ENCODE measurements at regions not wholly inside any gene's neighbourhood (a gene's known extent, or its start where the extent isn't known, plus 50 kb on each side); places are given as distances from the start of the nearest gene placed in this dataset.
"Not testable (repeated sequence)": the region's sequence is repeated elsewhere in the genome, so short reads cannot be mapped to it uniquely, and the experiment has no call there.

DNA sequence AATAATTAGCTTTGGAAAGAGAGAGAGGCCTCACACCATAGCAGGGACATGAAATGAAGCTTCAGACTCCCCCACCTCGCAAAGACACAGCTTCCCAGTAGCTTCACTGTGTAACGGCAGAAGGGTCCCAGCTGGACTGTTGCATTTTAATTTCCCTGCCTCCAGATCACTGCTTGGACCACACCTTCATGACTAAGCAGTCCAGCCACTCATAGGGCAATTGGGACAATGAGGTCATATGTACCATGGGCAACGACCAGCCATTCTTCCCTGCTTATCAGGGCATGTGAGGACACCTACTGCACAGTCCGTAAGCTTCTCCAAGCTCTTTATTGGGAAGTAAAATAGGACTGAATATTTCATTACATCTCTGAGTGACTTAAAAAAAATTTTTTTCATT is 183.0 kb downstream of the MREG start:
- DNase-seq, result no peak

GRCh38 chr2:215829261-215829660 is 184.1 kb downstream of the MREG start:
- DNase-seq, result no peak

- DNase-seq, result no peak
Measured at GRCh38 chr2:215828528-215829184, 184.7 kb downstream of the MREG start.

- no peak for DNase-seq
Measured at GRCh38 chr2:215826838-215827441, 186.4 kb downstream of the MREG start.

DNA sequence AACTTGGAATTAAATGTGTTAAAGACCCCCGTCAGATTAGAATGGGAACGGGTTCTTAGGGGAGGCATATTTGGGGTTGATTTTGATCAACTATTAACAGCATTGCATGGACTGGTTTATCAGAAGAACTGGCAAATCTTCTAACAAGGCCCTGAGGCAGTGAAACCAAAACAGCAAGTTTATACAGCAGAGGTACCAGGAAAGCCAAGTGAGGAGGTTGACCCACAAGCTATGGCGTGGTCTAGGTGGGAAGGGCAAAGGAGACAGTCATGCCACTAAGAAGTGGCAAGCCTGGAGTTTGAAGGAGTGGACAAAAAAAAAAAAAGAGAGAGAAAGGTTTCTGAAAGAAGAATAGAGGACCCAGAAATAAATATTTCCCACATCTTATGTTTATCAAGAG is 187.0 kb downstream of the MREG start:
- DNase-seq, result no peak

DNA sequence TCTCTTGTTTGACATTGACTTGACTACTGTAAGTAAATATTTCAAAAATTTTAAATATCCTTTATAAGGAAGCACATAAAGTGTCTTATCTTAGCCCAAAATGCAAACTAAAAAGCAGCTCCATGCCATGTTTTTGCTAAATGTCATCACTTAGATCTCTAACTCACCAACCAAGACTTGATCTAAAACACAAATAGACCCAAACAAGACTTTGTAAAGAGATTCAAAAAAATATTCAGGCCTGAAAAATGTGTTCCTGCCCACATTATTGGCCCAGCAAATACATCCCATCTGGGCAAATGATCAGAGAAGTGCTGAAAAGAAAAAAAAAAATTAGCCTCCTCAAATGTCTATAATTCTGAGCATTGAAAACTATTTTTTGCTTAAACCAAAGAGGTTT is 187.6 kb downstream of the MREG start:
- no peak for DNase-seq

GRCh38 chr2:215821298-215821697 is 192.1 kb downstream of the MREG start:
- DNase-seq, result not testable (repeated sequence)

GRCh38 chr2:215819713-215820112 is 193.6 kb downstream of the MREG start:
- DNase-seq, result not testable (repeated sequence)

GRCh38 chr2:215817046-215817445 is 196.3 kb downstream of the MREG start:
- DNase-seq, result no peak

DNA sequence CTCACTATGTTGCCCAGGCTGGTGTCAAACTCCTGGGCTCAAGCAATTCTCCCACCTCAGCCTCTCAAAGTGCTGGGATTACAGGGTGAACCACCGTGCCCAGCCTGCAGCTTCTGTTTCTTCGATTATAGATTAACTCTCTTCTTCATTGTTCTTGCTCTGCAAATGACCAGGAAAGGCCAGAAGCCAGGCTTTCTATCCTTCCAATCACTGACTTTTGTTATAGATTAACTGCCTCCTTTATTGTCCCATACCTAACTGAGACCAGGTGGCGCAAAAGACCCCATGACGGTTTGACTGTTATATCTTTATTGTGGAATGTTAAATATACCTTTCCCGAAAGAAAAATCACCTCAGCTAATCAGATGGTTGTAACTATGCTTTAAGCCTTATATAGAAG is 196.9 kb downstream of the MREG start:
- DNase-seq, result no peak

- no peak for DNase-seq
Measured at GRCh38 chr2:215815960-215816359, 197.4 kb downstream of the MREG start.

GRCh38 chr2:215812966-215813365 is 200.4 kb downstream of the MREG start:
- DNase-seq, result no peak

DNA sequence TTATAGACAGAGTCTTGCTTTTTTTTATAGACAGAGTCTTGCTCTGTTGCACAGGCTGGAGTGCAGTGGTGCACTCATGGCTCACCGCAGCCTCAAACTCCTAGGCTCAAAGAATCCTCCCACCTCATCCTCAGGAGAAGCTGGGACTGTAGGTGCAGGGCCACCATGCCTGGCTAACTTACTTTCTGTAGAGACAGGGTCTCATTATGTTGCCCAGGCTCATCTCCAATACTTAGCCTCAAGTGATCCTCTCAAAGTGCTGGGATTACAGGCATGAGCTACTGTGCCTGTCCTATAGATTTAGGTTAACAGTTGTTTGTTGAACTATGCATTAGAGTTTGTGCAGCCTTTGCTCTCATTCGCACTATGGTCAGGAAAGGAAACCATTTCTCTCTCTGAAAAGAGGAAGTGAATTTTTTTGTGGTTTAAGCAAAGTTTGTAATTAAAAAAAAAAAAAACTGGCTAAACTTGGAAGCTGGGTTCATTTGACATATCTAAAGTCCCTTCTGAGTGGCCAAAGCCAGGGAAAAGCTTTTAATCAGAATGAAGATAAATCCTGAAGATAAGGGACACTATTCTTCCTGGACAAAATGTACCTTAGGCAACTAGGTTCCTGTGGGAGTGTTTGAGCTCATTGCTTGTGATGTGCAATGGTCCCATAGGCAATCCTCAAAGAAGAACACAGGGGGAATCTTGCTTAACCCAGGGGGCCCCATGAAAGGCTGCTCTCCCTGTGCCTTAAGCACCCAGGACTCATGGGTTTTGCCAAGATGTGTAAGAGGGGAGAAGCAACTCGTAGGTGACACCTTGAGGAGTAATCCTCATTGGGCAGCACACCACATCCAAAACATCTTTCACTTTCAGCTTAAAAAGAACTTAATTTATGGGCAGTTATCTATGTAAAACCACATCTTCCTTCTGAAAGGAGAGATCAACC is 201.7 kb downstream of the MREG start:
- DNase-seq, result no peak

GRCh38 chr2:215811003-215811402 is 202.3 kb downstream of the MREG start:
- DNase-seq, result no peak

GRCh38 chr2:215808996-215809395 is 204.4 kb downstream of the MREG start:
- DNase-seq, result no peak

- DNase-seq, result no peak
Measured at GRCh38 chr2:215808194-215808593, 205.2 kb downstream of the MREG start.

DNA sequence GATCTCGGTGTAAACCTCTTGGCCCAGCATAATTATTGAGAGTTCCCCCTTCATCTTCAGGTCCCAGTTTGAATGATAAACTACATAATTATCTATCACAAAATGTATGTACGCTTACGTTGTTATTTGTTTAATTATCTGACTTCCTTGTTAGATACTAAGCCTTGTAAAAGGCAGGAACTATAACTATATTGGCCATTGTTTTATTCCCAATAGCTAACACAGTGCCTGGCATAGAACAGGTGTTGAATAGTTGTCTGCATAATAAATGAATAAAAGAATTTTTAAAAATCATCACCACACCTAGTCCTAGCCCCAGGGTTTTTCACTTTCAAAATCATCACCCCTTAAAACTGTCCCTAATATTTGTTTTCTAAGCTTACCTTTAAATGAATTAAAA is 207.9 kb downstream of the MREG start:
- DNase-seq, result no peak

GRCh38 chr2:215803150-215803549 is 210.2 kb downstream of the MREG start:
- DNase-seq, result no peak

DNA sequence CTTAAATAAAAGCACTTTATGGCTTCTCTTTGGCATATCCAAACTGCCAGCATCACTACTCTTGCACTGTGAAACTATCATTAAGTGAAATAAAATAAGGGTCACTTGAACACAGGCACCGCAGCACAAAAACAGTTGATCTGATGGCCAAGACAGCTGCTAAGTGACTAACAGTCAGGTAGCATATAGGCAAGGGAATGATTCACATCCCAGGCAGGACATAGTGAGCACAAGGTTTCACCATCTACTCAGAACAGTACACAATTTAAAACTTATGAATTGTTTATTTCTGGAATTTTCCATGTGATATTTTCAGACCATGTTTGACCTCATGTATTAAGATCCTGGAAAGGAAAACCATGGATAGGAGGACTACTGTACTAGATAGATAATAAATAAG is 214.2 kb downstream of the MREG start:
- DNase-seq, result no peak

GRCh38 chr2:215797676-215798075 is 215.7 kb downstream of the MREG start:
- DNase-seq, result no peak

- no peak for DNase-seq
Measured at GRCh38 chr2:215796140-215796855, 217.1 kb downstream of the MREG start.

DNA sequence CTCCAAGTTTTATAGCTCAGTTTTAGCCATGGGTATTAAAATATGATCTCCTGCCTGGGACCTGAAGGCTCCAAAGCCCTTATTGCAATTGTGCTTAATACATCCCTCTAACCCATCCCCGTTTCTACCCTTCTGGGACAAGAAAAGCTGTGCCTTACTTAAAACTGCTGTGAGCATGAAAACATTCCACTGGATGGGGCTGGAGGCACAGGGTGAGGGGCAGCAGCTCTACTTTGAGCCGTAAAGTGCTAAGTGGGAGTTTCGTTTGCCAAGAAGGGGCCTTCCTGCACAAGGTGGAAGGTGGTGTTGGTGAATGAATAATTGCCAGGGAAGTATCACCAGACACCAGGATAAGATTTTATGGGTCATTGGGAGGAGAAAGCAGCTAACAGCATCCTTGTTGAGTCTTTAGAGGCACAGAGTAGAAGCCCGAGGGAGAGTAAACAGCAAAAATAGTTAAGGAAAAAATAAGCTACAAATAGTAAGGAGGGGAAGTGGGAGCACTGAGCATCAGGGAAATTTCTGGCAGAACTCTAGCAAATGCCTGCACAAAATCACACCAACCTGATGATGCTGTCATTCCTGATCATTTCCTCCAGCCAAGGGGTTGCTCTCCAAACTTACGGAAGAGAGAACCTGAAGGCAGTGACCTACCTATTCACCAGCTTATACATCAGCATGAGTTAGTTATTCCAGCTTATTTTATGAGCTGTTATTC is 218.4 kb downstream of the MREG start:
- no peak for DNase-seq
